IPS DF 4.7 (cell line): ENCODE measurements at regions not wholly inside any gene's neighbourhood (a gene's known extent, or its start where the extent isn't known, plus 50 kb on each side); places are given as distances from the start of the nearest gene placed in this dataset.
"Not testable (repeated sequence)": the region's sequence is repeated elsewhere in the genome, so short reads cannot be mapped to it uniquely, and the experiment has no call there.

Experiments
- DNase-seq: peaks from one replicate; pipeline ENCODE4 v3.0.0-alpha.2; 2013; ENCODE audit warnings: low spot score; ENCODE audit errors: extremely low read depth

DNA sequence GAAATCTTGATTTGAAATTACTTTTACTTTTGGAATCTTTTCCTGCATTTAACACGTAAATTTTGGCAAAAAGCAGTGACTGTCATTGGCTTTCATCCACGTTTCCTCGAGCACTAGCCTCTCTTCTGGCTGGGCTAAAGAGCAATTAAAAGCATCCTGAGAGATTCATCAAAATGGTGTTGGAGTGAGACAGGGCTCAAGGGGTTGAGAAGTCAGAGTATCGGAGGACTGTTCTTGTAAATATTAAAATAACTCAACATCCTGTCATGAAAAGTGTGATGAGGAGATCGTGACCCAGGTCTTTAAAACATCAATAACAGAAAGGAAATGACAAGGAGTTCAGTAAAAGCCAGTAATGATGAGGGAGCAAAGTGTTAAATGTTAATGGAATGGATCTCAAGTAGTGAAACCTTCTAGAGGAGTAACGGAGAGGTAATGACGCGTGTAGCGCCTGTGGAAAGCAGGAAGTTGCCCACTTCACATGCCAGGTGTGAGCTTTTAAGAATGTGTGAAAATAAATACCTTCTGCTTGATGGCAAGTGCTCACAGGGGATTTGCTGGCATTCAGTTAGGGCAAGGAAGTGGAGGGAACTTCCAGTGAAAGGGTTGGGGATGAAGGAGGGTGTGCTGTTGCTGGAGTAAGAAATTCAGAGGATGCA is 754.4 kb downstream of the ADCYAP1 start:
- DNase-seq = no peak

DNA sequence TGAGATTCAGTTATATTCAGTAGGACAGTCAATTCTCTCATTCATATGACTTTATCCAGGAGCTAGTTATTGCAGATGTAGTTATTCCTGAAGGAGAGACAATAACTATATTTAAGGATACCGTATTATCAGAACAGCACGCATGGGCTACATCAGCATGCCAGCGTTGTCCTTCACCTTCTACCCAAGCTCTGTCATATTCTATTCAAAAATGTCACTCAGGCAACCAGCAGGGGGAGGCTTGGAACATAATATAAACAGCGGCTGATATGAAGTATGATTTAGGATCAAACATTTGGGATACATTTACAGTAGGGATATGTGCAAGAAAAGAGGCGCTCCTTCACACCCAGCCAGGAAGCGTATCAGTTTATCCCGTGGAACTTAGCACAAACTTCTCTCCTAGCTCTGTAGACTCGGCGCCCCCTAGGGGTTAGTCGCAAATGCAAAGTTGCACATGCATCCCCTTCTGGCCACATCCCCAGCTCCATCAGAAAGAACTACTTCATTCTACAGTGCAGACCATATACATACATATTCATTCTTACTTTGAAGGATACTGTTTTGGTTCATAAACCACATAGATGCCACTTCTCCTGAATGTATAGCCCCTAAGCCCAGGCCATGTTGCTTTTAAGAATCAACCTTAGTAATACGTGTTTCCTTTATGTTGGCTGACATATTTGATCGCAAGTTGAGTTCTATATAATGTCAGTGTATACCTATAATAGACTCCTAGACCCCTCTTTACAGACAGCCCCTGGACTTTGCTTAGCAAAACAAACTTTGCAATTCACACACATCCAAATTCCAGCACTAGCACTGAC is 759.4 kb downstream of the ADCYAP1 start:
- DNase-seq = peak; percentile 25

DNA sequence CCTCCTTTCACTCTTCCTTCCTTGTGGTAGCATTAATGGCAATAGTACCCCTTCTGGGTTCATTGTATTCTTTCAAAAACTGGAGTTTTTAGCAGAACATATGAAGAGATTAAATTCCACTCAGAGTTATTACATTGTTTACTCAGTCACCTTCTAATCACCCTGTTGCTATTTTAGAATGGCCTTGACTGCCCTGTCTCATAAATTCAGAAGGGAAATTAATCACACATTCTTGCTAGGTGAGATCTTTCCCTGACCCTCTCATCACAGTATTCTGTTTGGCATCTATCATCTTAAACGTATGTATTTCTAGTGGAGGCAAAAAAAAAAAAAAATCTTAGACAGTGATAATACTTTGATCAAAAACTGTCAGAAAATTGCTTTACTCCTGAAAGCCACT is 760.4 kb downstream of the ADCYAP1 start:
- DNase-seq = no peak

DNA sequence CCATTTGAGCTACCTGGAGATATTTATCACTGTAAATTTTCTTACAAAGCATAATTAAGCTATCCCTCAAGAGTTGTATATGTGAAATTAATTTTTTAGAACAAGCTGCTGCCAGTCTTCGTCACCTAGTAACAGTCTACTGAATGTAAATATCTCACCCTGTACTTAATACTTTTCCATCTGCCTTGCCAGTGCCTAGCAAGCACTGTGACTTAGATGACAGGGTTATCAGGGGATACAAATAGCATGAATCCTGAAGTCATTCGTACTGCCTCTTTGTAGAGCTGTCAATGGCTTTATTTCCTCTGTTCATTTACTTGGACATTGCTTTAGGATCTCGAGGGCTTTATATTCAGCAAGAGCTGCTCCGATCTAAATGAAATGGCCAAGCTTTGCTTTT is 763.6 kb downstream of the ADCYAP1 start:
- DNase-seq = no peak

DNA sequence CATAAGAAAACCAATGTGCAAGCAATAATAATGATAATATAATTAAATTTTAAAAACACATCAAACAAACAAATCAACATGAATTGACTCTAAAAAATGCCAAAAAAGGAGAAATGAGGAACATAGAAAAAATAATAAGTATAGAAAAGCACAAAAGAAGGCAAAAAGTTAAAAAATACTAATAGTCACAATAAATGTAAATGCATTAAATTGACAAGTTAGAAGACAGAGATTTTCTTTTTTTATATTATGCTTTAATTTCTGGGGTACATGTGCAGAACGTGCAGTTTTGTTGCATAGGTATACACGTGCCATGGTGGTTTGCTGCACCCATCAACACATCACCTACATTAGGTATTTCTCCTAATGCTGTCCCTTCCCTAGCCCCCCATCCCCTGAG is 767.0 kb downstream of the ADCYAP1 start:
- DNase-seq = not testable (repeated sequence)

GRCh38 chr18:1676387-1676786 is 771.7 kb downstream of the ADCYAP1 start:
- no peak for DNase-seq

GRCh38 chr18:1680108-1680507 is 775.4 kb downstream of the ADCYAP1 start:
- no peak for DNase-seq

DNA sequence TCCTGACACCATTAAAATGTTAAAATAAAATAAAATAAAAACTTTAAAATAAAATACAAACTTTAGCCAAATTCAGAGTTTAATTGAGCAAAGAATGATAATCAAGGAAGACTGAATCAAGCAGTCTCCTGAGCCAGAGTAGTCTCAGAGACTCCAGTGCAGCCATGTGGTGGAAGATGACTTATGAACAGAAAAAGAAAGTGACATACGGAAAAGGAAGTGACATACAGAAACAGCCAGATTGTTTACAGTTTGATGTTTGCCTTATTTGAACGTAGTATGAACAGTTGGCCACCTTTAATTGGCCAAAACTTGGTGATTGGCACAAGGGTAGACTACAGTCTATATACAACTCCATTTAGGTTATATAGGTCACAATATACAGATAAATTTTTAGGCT is 787.2 kb downstream of the ADCYAP1 start:
- no peak for DNase-seq

DNA sequence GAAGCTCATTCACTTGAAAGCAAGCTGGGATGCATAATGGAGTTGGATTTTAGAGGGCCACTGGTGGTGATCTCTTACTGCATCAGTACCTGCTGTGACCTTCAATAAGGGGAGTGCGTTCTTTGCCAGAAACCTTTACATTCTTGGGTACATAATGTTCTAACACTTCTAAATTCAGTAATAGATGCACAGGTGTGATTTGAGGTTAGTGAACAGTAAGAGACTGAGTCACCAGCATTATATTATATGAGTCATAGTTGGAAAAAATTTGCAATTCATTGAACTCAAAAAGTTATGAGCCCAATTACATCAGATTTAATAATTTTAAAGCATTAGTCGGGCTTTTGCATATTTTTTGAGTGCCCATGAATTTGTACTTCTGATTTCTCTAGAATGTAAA is 803.3 kb downstream of the ADCYAP1 start:
- no peak for DNase-seq

DNA sequence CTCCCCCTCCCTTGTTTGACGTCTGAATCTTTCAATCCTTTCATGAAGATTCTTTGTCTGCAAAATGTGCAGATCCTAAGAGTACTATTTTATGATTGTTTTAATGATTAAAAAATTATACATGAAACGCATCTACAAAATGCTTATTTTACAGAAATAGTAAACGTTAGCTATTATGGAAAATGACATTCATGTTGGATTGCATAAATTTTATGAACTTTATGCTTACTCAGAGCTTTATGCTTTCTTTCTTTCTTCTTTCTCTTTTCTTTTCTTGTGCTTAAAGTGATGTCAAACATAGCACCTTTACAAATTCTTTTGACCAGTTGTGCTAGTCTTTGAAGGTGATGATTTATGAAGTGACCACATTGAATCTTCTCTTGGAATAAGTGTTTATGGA is 805.4 kb downstream of the ADCYAP1 start:
- no peak for DNase-seq

DNA sequence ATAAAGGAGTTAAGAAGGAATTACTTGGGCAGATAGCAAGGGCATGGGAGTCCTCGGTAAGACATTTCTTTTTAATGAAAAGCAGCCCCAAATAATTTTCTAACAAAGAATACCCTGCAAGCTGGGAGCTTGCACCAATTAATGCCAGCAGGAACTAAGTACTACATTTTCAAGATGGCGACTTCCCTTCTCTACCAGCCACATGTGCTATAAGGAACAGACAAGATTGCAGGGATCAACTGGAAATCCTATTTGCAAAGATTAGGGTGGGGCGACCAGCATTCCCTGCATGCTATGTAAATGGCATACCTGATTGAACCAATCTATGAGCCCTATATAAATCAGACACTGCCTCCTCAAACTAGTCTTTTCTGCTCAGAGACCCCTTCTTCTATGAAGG is 827.5 kb downstream of the ADCYAP1 start:
- DNase-seq = no peak

GRCh38 chr18:1746131-1746530 is 825.2 kb downstream of the METTL4 start:
- no peak for DNase-seq

DNA sequence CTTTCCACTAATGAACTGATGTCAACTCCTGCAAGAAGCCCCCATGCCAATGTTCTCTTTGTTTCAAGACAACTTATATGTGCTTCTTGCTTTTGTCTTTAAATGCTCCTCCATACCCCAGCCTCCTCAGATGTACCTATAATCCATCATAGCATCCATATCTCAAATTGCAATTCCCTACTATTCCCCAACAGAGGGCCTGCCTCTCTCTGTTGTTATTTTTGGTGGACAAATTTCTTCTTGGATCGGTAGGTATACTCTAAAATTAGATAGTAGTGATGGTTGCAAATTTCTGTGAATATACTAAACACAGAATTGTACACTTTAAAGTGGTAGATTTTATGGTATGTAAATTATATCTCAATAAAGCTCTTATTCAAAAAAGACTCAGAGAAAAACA is 820.1 kb downstream of the METTL4 start:
- DNase-seq = no peak

GRCh38 chr18:1760901-1761300 is 810.4 kb downstream of the METTL4 start:
- no peak for DNase-seq

GRCh38 chr18:1774261-1774660 is 797.0 kb downstream of the METTL4 start:
- DNase-seq = no peak

DNA sequence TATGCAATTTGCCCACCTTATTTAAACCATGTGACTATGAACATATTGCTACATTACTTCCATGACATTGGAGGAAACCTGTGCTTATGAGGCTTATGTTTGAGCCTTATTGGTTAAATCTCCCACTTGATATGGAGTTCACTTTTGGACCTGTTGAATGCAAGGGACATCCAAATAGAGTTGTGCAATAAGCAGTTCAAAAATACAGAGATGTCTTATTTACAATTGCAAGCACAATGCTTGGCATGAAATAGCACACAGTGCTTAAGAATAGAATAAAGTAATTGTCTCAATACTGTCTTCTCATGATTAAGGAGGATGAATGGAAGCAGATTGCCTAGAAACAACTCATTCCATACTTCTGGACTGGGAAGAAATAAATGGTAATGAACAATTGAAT is 793.5 kb downstream of the METTL4 start:
- no peak for DNase-seq

GRCh38 chr18:1778496-1779178 is 792.7 kb downstream of the METTL4 start:
- no peak for DNase-seq

GRCh38 chr18:1779587-1779986 is 791.7 kb downstream of the METTL4 start:
- no peak for DNase-seq

DNA sequence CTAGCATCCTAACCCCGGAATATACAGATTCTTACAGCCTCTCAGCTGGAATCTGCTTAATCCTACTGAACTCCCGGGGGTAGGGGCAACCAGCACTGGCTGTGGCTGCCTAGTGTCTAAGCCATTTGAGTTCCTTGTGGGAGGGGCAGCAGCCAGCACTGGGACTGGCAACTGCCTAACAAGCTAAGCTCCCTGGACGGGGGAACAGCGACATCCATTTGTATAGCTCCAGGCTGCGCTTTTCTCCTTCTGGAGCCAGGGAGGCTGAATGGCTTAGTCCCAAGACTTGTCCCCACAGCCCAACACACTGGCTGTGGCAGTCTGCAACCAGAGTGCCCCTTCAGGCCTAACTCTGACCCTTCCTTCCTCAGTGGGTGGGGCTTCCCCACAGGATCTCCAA is 787.2 kb downstream of the METTL4 start:
- DNase-seq = no peak

DNA sequence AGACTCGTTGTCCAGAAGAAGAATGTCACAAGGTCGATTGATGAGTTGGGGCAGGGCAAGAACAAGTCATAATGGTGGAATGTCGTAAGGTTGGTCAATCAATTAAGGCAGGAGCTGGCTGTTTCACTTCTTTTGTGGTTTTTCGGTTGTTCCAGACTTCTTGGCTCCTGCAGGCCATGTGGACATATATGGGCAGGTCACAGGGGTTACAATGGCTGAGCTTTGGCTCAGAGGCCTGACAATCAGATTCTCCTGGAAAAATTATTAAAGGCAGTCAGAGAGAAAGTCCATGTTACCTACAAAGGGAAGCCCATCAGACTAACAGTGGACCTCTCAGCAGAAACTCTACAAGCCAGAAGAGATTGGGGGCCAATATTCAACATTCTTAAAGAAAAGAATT is 785.3 kb downstream of the METTL4 start:
- DNase-seq = not testable (repeated sequence)

- no peak for DNase-seq
Measured at GRCh38 chr18:1796636-1797035, 774.7 kb downstream of the METTL4 start.

DNA sequence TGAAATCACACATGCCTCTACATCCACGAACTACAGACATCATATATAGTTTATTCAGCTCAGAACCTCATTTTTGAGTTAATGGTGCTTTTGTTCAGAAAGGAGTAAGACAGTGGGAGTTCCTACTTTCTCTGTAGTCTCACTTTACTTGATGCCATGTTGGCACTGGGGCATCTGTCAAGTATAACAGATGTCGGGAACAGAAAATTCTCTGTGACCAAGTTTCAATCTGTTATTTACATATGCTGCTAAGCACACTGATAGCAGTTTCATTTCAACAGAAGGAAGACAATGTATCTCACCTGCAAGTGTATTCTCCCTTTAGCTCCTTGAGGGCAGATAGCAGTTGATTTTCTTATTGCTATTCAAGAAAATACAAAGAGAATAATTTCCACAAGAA is 774.1 kb downstream of the METTL4 start:
- DNase-seq = no peak
